GM10266 (cell line): ENCODE measurements at regions not wholly inside any gene's neighbourhood (a gene's known extent, or its start where the extent isn't known, plus 50 kb on each side); places are given as distances from the start of the nearest gene placed in this dataset.

ENCODE experiments used
- DNase-seq: peaks from one replicate; pipeline ENCODE4 v3.0.0; 2012; ENCODE audit errors: extremely low spot score
- CTCF ChIP-seq: IDR thresholded peaks from 2 replicates; pipeline ENCODE4 v1.5.1; 2012; ENCODE audit warnings: mild to moderate bottlenecking, low read depth; ENCODE audit not compliant: control insufficient read depth, insufficient read depth; ENCODE audit errors: missing control alignments

GRCh38 chr4:38354872-38355271, 309.1 kb upstream of the KLF3 start:
- no peak for DNase-seq
- no peak for TF ChIP-seq CTCF

DNA sequence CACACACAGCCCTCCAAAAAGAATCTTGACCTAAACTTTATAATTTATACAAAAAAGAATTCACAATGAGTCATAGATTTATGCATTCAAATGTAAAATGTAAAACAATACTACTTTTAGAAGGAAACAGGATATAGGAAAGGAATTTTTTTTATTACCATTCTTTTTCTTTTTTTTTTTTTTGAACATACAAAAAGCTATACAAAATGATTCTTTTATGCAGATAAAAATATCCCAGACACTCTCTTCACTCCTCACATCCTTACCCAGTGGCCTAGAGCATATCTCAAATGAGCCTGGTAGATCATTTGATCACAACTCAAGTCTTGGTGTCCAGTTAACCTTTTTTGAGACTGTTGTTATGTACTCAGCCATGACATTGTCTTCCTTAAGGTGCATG, 307.3 kb upstream of the KLF3 start:
- no peak for DNase-seq
- no peak for TF ChIP-seq CTCF

GRCh38 chr4:38357546-38357945, 306.5 kb upstream of the KLF3 start:
- TF ChIP-seq CTCF = no peak
- no peak for DNase-seq

DNA sequence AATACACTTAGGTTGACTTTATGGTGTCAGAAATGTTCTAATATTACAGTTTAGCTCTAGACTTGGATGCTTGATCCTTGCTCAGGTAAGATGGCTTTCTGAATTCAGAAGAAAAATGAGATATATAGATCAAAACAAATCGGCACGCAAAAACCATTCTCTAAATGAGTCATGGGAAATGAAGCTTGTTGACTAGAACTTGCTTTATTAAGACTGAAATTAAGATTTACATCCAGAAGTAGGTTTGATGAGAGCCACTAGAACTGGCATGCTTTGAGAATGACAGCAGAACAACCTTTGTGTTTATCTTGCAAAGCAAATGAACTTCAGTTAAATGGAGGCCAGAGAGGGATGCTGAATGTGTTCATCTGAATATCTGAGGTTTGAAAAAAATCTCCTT, 304.9 kb upstream of the KLF3 start:
- no peak for DNase-seq
- TF ChIP-seq CTCF = no peak

DNA sequence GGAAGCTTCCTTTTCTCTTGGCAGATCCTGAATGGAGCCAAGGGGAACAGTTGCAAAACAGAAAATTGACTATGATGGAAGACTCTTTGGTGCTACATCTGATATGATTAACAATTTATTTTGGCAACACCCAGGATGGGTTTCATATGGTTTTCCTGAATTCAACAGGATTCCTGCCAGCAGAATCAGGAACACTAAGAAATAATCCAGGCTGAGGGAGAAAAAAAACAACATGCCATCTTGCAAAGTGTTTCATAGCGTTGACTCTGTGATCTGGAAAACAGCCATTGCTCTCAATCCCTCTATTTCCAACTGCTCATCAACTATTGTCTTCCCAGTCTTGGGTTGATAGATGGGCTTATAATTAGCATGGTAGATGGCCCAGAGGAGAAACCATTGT, 303.8 kb upstream of the KLF3 start:
- no peak for TF ChIP-seq CTCF
- DNase-seq = no peak

DNA sequence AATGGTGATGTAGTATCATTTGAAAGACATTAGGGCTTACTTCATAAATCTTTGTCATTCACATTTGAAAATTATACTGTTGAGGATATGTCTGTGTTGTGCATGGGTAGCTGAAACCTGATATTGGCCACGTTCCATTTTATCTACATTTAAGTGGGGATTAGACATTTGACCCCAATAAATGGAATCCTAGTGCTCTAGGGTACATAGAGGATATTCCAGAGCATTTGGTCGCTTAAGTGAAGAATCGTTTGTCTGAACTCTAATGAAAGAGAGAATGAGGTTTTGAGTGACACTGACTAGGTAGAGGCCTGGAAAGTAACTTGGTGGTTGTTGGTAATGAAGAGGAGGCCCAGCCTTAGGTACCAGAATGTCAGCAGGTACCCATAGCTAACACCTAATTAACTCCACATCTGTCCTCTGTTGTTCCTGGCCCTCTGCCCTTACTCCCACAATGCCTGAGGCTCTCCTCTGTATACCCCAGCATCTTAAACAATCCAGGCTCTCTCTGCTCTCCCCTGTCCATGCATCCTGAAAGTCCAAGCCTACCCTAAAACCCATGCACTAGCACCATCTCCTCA, 299.5 kb upstream of the KLF3 start:
- no peak for DNase-seq
- TF ChIP-seq CTCF = no peak

- DNase-seq = no peak
- TF ChIP-seq CTCF = no peak
These were observed 298.7 kb upstream of the KLF3 start for GRCh38 chr4:38365261-38365660.
